Suprapubic skin (tissue), 4 donors: ENCODE measurements at regions not wholly inside any gene's neighbourhood (a gene's known extent, or its start where the extent isn't known, plus 50 kb on each side); places are given as distances from the start of the nearest gene placed in this dataset.

Experiments used
- DNase-seq, 2 donors: peaks; one replicate each; pipeline ENCODE4 v3.0.0-alpha.2; 2019; ENCODE audit warnings: low spot score in 2 of 2
- H3K27ac ChIP-seq: fragments of 200-600 bp; sonication (generic); one replicate; pipeline ENCODE4 v1.5.1; 2019
- H3K27me3 ChIP-seq: fragments of 200-600 bp; sonication (generic); one replicate; pipeline ENCODE4 v1.5.1; 2019
- H3K36me3 ChIP-seq: fragments of 200-600 bp; sonication (generic); one replicate; pipeline ENCODE4 v1.5.1; 2019
- H3K4me1 ChIP-seq: fragments of 200-600 bp; sonication (generic); one replicate; pipeline ENCODE4 v1.5.1; 2019
- H3K4me3 ChIP-seq: fragments of 200-600 bp; sonication (generic); one replicate; pipeline ENCODE4 v1.5.1; 2019; ENCODE audit warnings: mild to moderate bottlenecking
- H3K9me3 ChIP-seq: fragments of 200-600 bp; sonication (generic); one replicate; pipeline ENCODE4 v1.5.1; 2019
- EP300 ChIP-seq: sonication (generic); formaldehyde crosslinking; IDR thresholded peaks from one replicate; pipeline ENCODE4 v1.6.1; 2017; ENCODE audit warnings: antibody characterized with exemption
- POLR2A ChIP-seq, 2 donors: fragments of 450-650 bp; IDR thresholded peaks; one replicate each; pipeline ENCODE4 v1.6.1; 2017; ENCODE audit warnings: antibody characterized with exemption in 2 of 2, mild to moderate bottlenecking in 2 of 2, moderate library complexity in 2 of 2
- POLR2AphosphoS5 ChIP-seq, 3 donors: sonication (generic); formaldehyde crosslinking; IDR thresholded peaks; one replicate each; pipeline ENCODE4 v1.6.1; 2017; ENCODE audit warnings: antibody characterized with exemption in 3 of 3
- WGBS: methylation state at CpG from one replicate; pipeline ENCODE4 v1.1.5; 2018; 5-methylcytosine and 5-hydroxymethylcytosine counted together
- TF ChIP-seq, protein P1 (sequence below), 2 donors: fragments of 200-600 bp in 1 of 2; fragments of 450-650 bp in 1 of 2; sonication (generic) in 1 of 2; IDR thresholded peaks; one replicate each; pipeline ENCODE4 v1.5.1; 2016 to 2019; ENCODE audit warnings: antibody characterized with exemption in 2 of 2, mild to moderate bottlenecking in 1 of 2, moderate library complexity in 1 of 2

DNA sequence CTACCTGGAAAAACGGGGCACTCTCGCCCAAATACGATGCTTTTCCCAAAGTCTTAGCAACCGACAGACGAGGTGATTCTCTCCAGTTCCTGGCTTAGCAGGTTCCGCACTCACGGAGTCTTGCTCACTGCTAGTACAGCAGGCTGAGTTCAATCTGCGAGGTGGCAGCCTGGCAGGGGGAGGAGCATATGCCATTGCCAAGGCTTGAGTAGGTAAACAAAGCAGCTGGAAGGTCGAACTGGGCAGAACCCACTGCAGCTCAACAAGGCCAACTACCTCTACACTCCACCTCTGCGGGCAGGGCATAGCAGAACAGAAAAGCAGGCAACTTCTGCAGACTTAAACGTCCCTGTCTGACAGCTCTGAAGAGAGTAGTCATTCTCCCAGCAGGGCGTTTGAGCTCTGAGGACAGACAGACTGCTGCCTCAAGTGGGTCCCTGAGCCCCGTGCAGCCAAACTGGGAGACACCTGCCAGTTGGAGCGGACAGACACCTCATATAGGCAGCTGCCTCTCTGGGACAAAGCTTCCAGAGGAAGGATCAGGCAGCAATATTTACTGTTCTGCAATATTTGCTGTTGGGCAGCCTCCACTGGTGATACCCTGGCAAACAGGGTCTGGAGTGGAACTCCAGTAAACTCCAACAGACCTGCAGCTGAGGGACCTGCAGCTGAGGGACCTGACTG, 73.4 kb upstream of the CADM2 start:
- TF ChIP-seq EP300 = no peak
- TF ChIP-seq, protein P1, sequence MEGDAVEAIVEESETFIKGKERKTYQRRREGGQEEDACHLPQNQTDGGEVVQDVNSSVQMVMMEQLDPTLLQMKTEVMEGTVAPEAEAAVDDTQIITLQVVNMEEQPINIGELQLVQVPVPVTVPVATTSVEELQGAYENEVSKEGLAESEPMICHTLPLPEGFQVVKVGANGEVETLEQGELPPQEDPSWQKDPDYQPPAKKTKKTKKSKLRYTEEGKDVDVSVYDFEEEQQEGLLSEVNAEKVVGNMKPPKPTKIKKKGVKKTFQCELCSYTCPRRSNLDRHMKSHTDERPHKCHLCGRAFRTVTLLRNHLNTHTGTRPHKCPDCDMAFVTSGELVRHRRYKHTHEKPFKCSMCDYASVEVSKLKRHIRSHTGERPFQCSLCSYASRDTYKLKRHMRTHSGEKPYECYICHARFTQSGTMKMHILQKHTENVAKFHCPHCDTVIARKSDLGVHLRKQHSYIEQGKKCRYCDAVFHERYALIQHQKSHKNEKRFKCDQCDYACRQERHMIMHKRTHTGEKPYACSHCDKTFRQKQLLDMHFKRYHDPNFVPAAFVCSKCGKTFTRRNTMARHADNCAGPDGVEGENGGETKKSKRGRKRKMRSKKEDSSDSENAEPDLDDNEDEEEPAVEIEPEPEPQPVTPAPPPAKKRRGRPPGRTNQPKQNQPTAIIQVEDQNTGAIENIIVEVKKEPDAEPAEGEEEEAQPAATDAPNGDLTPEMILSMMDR (IDR thresholded peaks at IDR 0.05) = no peak
- no peak for TF ChIP-seq POLR2AphosphoS5 (IDR thresholded peaks at IDR 0.05)
- no peak for TF ChIP-seq POLR2A (IDR thresholded peaks at IDR 0.05)

DNA sequence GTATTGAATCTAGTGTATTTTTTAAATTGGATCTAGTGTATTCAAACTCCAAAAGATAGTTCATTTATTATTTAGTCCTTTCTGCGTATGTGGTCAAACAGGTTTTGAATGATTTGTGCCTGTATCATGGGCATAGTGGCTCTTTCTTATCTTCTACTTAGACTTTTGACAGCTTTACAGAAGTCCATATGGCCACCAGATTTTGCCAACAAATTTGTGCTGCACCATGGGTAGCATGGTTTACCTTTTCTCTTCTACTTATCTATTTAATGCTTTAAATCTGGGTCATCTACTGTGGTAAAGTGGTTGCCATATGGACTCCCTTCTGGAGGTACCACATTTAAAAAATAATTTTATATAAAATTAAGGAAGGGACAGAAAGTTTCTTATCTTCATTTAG, 66.9 kb upstream of the CADM2 start:
- H3K4me3 ChIP-seq = no peak overlapping the region
- no peaks in the 10 kb centered on the region for H3K36me3 ChIP-seq
- no peak overlapping the region for H3K27ac ChIP-seq
- DNase-seq = no peak
- no peaks in the 10 kb centered on the region for H3K9me3 ChIP-seq
- TF ChIP-seq POLR2A (IDR thresholded peaks at IDR 0.05) (no peak), POLR2AphosphoS5 (IDR thresholded peaks at IDR 0.05) (no peak), EP300 (no peak)
- TF ChIP-seq, protein P1 (IDR thresholded peaks at IDR 0.05) = no peak
- 76% methylated on average over 1 of the region's 1 CpG for WGBS
- H3K4me1 ChIP-seq = no peaks in the 10 kb centered on the region
- H3K27me3 ChIP-seq = no peaks in the 10 kb centered on the region

More for the DNA sequence above, 73.4 kb upstream of the CADM2 start:
- no peak for DNase-seq
- WGBS = 87% methylated on average over 11 of the region's 14 CpGs
- H3K4me1 ChIP-seq = no peaks in the 10 kb centered on the region
- H3K4me3 ChIP-seq = no peak overlapping the region
- H3K9me3 ChIP-seq = no peaks in the 10 kb centered on the region
- no peak overlapping the region for H3K27ac ChIP-seq
- no peaks in the 10 kb centered on the region for H3K27me3 ChIP-seq
- no peaks in the 10 kb centered on the region for H3K36me3 ChIP-seq

DNA sequence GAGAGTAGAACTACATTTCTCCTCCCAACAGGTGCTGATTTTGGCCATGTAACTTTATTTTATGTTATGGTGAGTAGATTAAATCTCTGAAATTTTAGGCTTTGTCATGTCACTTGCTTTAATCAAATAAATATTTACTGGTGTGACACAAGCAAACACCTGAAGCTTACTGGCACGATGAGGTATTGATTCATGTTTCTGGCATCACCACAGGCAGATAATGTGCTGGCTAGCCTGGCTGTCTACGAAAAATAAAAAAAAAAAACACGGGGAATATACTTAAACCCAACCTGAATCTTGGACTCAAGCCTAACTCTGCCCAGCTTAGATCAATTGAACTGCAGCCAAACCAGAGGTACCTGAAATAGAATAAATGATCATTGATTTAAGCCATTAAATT, 65.6 kb upstream of the CADM2 start:
- H3K4me3 ChIP-seq = no peak overlapping the region
- TF ChIP-seq POLR2A (IDR thresholded peaks at IDR 0.05) (no peak), POLR2AphosphoS5 (IDR thresholded peaks at IDR 0.05) (no peak), EP300 (no peak)
- TF ChIP-seq, protein P1 (IDR thresholded peaks at IDR 0.05) = no peak
- no peak overlapping the region for H3K27ac ChIP-seq
- H3K4me1 ChIP-seq = no peaks in the 10 kb centered on the region
- H3K9me3 ChIP-seq = no peaks in the 10 kb centered on the region
- DNase-seq = no peak
- H3K27me3 ChIP-seq = no peaks in the 10 kb centered on the region
- whole genome bisulfite sequencing = 43% methylated on average over 3 of the region's 3 CpGs
- H3K36me3 ChIP-seq = no peaks in the 10 kb centered on the region

DNA sequence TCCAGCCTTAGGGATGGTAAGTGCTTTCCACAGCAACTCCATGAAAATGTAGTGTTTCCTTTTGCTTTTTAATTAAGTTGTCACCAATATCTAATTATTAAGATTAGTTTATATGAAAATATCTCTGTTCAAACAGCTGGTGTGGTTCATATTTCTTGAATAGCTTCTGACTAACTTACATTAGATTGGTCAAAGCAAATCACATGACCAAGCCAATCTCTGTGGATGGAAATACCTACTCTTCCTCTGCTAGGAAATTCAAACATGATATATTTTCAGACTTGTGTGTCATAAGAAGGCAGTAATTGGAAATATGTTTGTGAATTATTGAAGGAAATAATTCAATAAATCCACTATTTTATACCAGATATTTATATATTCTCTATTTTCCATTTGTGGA, 54.6 kb upstream of the CADM2 start:
- Histone ChIP-seq H3K27me3 (no peaks in the 10 kb centered on the region), H3K27ac (no peak overlapping the region), H3K9me3 (no peaks in the 10 kb centered on the region), H3K4me3 (no peak overlapping the region), H3K36me3 (no peaks in the 10 kb centered on the region), H3K4me1 (no peaks in the 10 kb centered on the region)
- no peak for DNase-seq
- no peak for TF ChIP-seq EP300
- TF ChIP-seq POLR2AphosphoS5 (IDR thresholded peaks at IDR 0.05) = no peak
- no peak for TF ChIP-seq POLR2A (IDR thresholded peaks at IDR 0.05)

DNA sequence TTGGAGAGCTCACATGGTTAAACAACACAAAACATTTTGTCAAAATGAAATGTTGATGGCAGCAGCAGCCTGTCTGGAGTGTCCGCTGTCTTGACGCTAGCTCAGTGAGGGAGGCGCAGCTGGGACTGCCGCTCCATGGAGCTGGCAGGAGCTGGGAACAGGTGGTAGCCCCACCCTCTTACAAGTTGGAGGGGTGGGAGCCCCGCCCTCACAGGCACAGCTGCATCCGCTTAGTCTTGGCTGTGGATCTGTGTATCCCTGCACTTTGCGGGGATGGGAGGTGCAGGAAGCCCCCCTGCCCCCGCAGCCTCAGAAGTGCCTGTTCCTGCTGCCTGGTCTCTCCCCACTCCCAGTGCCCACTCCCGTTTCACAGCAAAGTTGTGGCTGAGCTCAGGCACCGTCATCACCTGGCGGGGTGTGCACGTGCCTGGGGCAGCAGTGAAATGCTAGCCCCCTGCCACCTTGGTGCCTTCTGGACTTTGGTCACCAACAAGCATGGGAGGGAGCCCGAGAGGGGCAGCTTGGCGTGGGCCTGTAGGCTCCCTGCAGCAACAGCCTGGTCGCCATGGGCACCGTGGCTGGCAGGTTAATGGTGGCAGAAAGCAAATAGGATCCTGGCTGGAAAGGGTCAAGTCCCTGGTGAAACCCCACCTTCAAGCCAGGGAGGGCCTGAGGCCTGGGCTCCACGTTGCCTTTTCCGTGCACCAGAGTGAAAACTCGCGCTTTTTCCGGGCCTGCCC, 53.8 kb upstream of the CADM2 start:
- no peak for TF ChIP-seq POLR2AphosphoS5 (IDR thresholded peaks at IDR 0.05)
- no peak for TF ChIP-seq POLR2A (IDR thresholded peaks at IDR 0.05)
- TF ChIP-seq EP300 = no peak
- TF ChIP-seq, protein P1 (IDR thresholded peaks at IDR 0.05) = no peak
- H3K36me3 ChIP-seq = no peaks in the 10 kb centered on the region
- H3K27ac ChIP-seq = no peak overlapping the region
- H3K4me1 ChIP-seq = no peaks in the 10 kb centered on the region
- no peaks in the 10 kb centered on the region for H3K9me3 ChIP-seq
- WGBS = 91% methylated on average over 15 of the region's 21 CpGs
- no peaks in the 10 kb centered on the region for H3K27me3 ChIP-seq
- no peak overlapping the region for H3K4me3 ChIP-seq
- DNase-seq = no peak
